ENCODE measurements at regions not wholly inside any gene's neighbourhood (a gene's known extent, or its start where the extent isn't known, plus 50 kb on each side); places are given as distances from the start of the nearest gene placed in this dataset.
A peak's percentile ranks its signal among the peaks of the same experiment; 100 is the strongest.

DNA sequence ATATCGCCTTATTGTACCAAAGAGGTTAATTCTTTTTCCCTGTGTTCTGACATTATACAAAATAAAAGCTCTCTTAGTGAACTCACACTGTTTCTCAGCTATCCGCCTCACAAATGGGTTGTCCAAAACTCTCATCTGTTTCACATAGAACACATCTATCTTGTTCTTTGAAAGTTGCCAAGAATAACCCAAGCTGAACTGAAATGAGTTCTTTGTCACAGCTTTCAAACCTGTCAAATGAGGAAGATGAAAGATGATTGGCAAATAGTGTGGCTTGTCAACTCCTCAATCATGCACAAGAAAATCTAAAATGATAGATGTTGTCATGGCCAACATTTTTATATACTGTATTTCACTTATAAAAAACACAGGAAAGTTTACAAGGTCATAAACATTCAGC lies 168.1 kb upstream of the OSTN start:
- no peak for DNase-seq (ENCODE audit: low spot score)
- H3K4me2 ChIP-seq (ENCODE audit: low read length), result no peak overlapping the region
- no peak overlapping the region for H3K27ac ChIP-seq (ENCODE audit: low read depth, low read length, poor library complexity, severe bottlenecking)
- H2AFZ ChIP-seq (ENCODE audit: low read length), result no peak overlapping the region
- no peaks in the 10 kb centered on the region for H3K4me1 ChIP-seq (ENCODE audit: insufficient read depth, low read length, poor library complexity, severe bottlenecking)
- ChIA-PET CTCF (ENCODE audit: unreplicated experiment) (no interaction called here), POLR2A (no interaction called here)
- no peaks in the 10 kb centered on the region for H3K9me3 ChIP-seq (ENCODE audit: low read length)
- H3K36me3 ChIP-seq (ENCODE audit: insufficient read depth, low read length), result no peaks in the 10 kb centered on the region
- no peak overlapping the region for H3K4me3 ChIP-seq (ENCODE audit: low read depth, low read length, poor library complexity, severe bottlenecking)
- no peaks in the 10 kb centered on the region for H3K79me2 ChIP-seq (ENCODE audit: insufficient read depth, low read depth, low read length)
- TF ChIP-seq CTCF (conservative IDR thresholded peaks at IDR 0.05; ENCODE audit: low read length) (no peak), EZH2phosphoT487 (IDR thresholded peaks at IDR 0.05; ENCODE audit: borderline replicate concordance, low read depth, low read length) (no peak)
- no peaks in the 10 kb centered on the region for H3K9me2 ChIP-seq (ENCODE audit: insufficient read depth, low read length)
- BruUV-seq (replicated peaks), result no TSS peak
- intact Hi-C loops (cut with micrococcal nuclease; ENCODE audit: unreplicated experiment), result no loop called here
- no peaks in the 10 kb centered on the region for H4K20me1 ChIP-seq (ENCODE audit: insufficient read depth, low read length)

GRCh38 chr3:191030491-191030890 lies 168.0 kb upstream of the GMNC start:
- Histone ChIP-seq H3K27ac (ENCODE audit: low read depth, low read length, poor library complexity, severe bottlenecking) (no peak overlapping the region), H3K9me3 (ENCODE audit: low read length) (no peaks in the 10 kb centered on the region), H3K4me3 (ENCODE audit: low read depth, low read length, poor library complexity, severe bottlenecking) (no peak overlapping the region), H2AFZ (ENCODE audit: low read length) (no peak overlapping the region), H3K36me3 (ENCODE audit: insufficient read depth, low read length) (no peaks in the 10 kb centered on the region), H3K9me2 (ENCODE audit: insufficient read depth, low read length) (no peaks in the 10 kb centered on the region), H3K79me2 (ENCODE audit: insufficient read depth, low read depth, low read length) (no peaks in the 10 kb centered on the region), H3K4me2 (ENCODE audit: low read length) (no peak overlapping the region), H4K20me1 (ENCODE audit: insufficient read depth, low read length) (no peaks in the 10 kb centered on the region), H3K4me1 (ENCODE audit: insufficient read depth, low read length, poor library complexity, severe bottlenecking) (no peaks in the 10 kb centered on the region)
- DNase-seq (ENCODE audit: low spot score), result no peak
- ChIA-PET POLR2A (no interaction called here), CTCF (ENCODE audit: unreplicated experiment) (no interaction called here)
- intact Hi-C loops (cut with micrococcal nuclease; ENCODE audit: unreplicated experiment), result no loop called here
- TF ChIP-seq CTCF (conservative IDR thresholded peaks at IDR 0.05; ENCODE audit: low read length) (no peak), EZH2phosphoT487 (IDR thresholded peaks at IDR 0.05; ENCODE audit: borderline replicate concordance, low read depth, low read length) (no peak)
- no TSS peak for BruUV-seq (replicated peaks)

DNA sequence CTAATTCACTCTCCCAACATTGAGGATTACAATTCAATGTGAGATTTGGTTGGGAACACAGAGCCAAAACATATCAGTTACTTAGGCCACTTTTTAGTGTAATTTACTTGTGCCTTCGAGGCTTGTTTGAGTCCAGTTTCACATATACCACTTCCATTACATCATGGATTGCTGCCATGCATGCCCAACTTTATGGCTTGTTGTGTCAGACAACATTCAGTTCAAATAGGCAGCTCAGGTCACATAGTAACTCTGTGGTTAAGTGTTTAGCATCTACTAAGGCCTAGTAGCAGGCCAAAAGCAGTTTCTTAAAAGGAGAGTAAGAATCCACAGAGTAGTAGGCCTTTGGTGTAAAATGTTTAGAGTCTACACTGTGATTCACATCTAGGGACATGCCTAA lies 164.3 kb upstream of the GMNC start:
- intact Hi-C loops (cut with micrococcal nuclease; ENCODE audit: unreplicated experiment), result no loop called here
- TF ChIP-seq CTCF (conservative IDR thresholded peaks at IDR 0.05; ENCODE audit: low read length) (no peak), EZH2phosphoT487 (IDR thresholded peaks at IDR 0.05; ENCODE audit: borderline replicate concordance, low read depth, low read length) (no peak)
- H3K36me3 ChIP-seq (ENCODE audit: insufficient read depth, low read length), result no peaks in the 10 kb centered on the region
- H3K4me2 ChIP-seq (ENCODE audit: low read length), result no peak overlapping the region
- DNase-seq (ENCODE audit: low spot score), result no peak
- no peaks in the 10 kb centered on the region for H4K20me1 ChIP-seq (ENCODE audit: insufficient read depth, low read length)
- H3K79me2 ChIP-seq (ENCODE audit: insufficient read depth, low read depth, low read length), result no peaks in the 10 kb centered on the region
- H3K4me3 ChIP-seq (ENCODE audit: low read depth, low read length, poor library complexity, severe bottlenecking), result no peak overlapping the region
- POLR2A ChIA-PET, result no interaction called here
- H3K9me2 ChIP-seq (ENCODE audit: insufficient read depth, low read length), result no peaks in the 10 kb centered on the region
- CTCF ChIA-PET (ENCODE audit: unreplicated experiment), result no interaction called here
- H3K27ac ChIP-seq (ENCODE audit: low read depth, low read length, poor library complexity, severe bottlenecking), result no peak overlapping the region
- H2AFZ ChIP-seq (ENCODE audit: low read length), result 0 out of 2 replicates have a peak overlapping the region, but pooled peaks have one; percentile 27
- no TSS peak for BruUV-seq (replicated peaks)
- H3K4me1 ChIP-seq (ENCODE audit: insufficient read depth, low read length, poor library complexity, severe bottlenecking), result no peaks in the 10 kb centered on the region
- no peaks in the 10 kb centered on the region for H3K9me3 ChIP-seq (ENCODE audit: low read length)
